Naive thymus-derived CD4-positive, alpha-beta T cell (primary cell): ENCODE measurements at regions not wholly inside any gene's neighbourhood (a gene's known extent, or its start where the extent isn't known, plus 50 kb on each side); places are given as distances from the start of the nearest gene placed in this dataset.

ENCODE experiments used
- ATAC-seq: fragments of 150-1000 bp; cut with Tn5 transposase; 2 replicates; pipeline ENCODE4 v1.10.0; 2021; ENCODE audit warnings: mild to moderate bottlenecking, moderate library complexity
- CTCF ChIA-PET: fragments of 350-600 bp; sonication (Branson Sonifier 250); formaldehyde crosslinking; loops from one replicate; lab custom pipeline; 2021; ENCODE audit warnings: antibody characterized with exemption; lab: Charles Lee
- POLR2A ChIA-PET: fragments of 350-600 bp; sonication (Branson Sonifier 250); formaldehyde crosslinking; loops from one replicate; lab custom pipeline; 2021; ENCODE audit warnings: antibody characterized with exemption, inconsistent platforms; lab: Charles Lee
- DNase-seq, 9 donors: peaks; one replicate each; pipeline versions ENCODE4 v3.0.0 to v3.0.0-alpha.2; 2020 to 2022; ENCODE audit warnings: mixed read lengths in 1 of 9
- H3K27ac ChIP-seq: one replicate; pipeline ENCODE4 v1.7.0; 2013; ENCODE audit warnings: mild to moderate bottlenecking, low read depth, low read length, moderate library complexity
- H3K27me3 ChIP-seq, 2 donors: one replicate each; pipeline ENCODE4 v1.7.0; 2013; ENCODE audit warnings: low read length in 2 of 2, mild to moderate bottlenecking in 2 of 2, moderate library complexity in 2 of 2; ENCODE audit not compliant: control insufficient read depth in 2 of 2, insufficient read depth in 2 of 2
- H3K36me3 ChIP-seq, 3 experiments: 1 replicate in 2 of 3; 2 replicates in 1 of 3; pipeline ENCODE4 v1.7.0; 2013; ENCODE audit warnings: low read length in 3 of 3, mild to moderate bottlenecking in 3 of 3, moderate library complexity in 1 of 3; ENCODE audit not compliant: insufficient read depth in 3 of 3, control insufficient read depth in 2 of 3
- H3K4me1 ChIP-seq, 2 donors: one replicate each; pipeline ENCODE4 v1.7.0; 2013; ENCODE audit warnings: low read length in 2 of 2, mild to moderate bottlenecking in 2 of 2, moderate library complexity in 1 of 2; ENCODE audit not compliant: control insufficient read depth in 2 of 2, insufficient read depth in 2 of 2
- H3K4me3 ChIP-seq: 2 replicates; pipeline ENCODE4 v1.7.0; 2013; ENCODE audit warnings: mild to moderate bottlenecking, low read length
- H3K9me3 ChIP-seq, 3 experiments: 1 replicate in 2 of 3; 2 replicates in 1 of 3; pipeline ENCODE4 v1.7.0; 2013; ENCODE audit warnings: low read length in 3 of 3; ENCODE audit not compliant: control insufficient read depth in 2 of 3
- H3K27ac Mint-ChIP-seq, 9 donors: one replicate each; pipeline ENCODE4 v1.8.0; 2020 to 2022; ENCODE audit warnings: mixed read lengths in 9 of 9, mild to moderate bottlenecking in 8 of 9, moderate library complexity in 5 of 9, inconsistent platforms in 2 of 9
- H3K27me3 Mint-ChIP-seq, 5 donors: one replicate each; pipeline ENCODE4 v1.8.0; 2021 to 2022; ENCODE audit warnings: mixed read lengths in 5 of 5, mild to moderate bottlenecking in 1 of 5
- H3K36me3 Mint-ChIP-seq, 5 donors: one replicate each; pipeline ENCODE4 v1.8.0; 2020 to 2022; ENCODE audit warnings: mixed read lengths in 5 of 5, mild to moderate bottlenecking in 3 of 5, inconsistent platforms in 1 of 5
- H3K4me1 Mint-ChIP-seq, 7 donors: one replicate each; pipeline ENCODE4 v1.8.0; 2020 to 2022; ENCODE audit warnings: mixed read lengths in 7 of 7, mild to moderate bottlenecking in 3 of 7, inconsistent platforms in 1 of 7
- H3K4me3 Mint-ChIP-seq, 10 donors: one replicate each; pipeline ENCODE4 v1.8.0; 2020 to 2022; ENCODE audit warnings: mild to moderate bottlenecking in 10 of 10, mixed read lengths in 10 of 10, moderate library complexity in 6 of 10, inconsistent platforms in 2 of 10
- H3K9me3 Mint-ChIP-seq, 11 donors: one replicate each; pipeline ENCODE4 v1.8.0; 2020 to 2022; ENCODE audit warnings: mixed read lengths in 11 of 11, mild to moderate bottlenecking in 4 of 11, inconsistent platforms in 1 of 11, moderate library complexity in 1 of 11
- intact Hi-C, 2 donors: fragments of 100-400 bp; cut with micrococcal nuclease; formaldehyde crosslinking; loops; one replicate each; pipeline ENCODE4 v1.15.1; 2023

- intact Hi-C loops, result loop anchor here in 1 of 2 donors (1.0 to 10.0 kb wide), 5 partner anchors 11 to 834 kb away; no protein-coding TSS in a partner anchor
- Histone ChIP-seq H3K4me3 (no peak overlapping the region), H3K27me3 (no peaks in the 10 kb centered on the region), H3K9me3 (no peaks in the 10 kb centered on the region), H3K27ac (no peak overlapping the region), H3K4me1 (peaks cover 22 to 28% of the 10 kb centered on the region in 2 donors), H3K36me3 (no peaks in the 10 kb centered on the region)
- Mint-ChIP-seq H3K27ac (peak overlapping the region; percentile 46 to 92 (median 83)), H3K36me3 (peaks cover 0 to 4% (median 0%) of the 10 kb centered on the region in 5 donors), H3K4me1 (peaks cover 16 to 95% (median 87%) of the 10 kb centered on the region in 7 donors), H3K9me3 (peaks cover 0 to 2% (median 0%) of the 10 kb centered on the region in 11 donors), H3K27me3 (no peaks in the 10 kb centered on the region), H3K4me3 (peak overlapping the region in 9 of 10 donors; percentile 49 to 79 (median 69))
- ChIA-PET POLR2A (interaction anchor here (1.4 kb wide), 1 partner anchor 9 kb away, joined by 4 read pairs; no protein-coding TSS in a partner anchor), CTCF (interaction anchor here (1.1 to 1.5 kb wide), 2 partner anchors 12 to 190 kb away, joined by 4 read pairs; no protein-coding TSS in a partner anchor)
- no peak for DNase-seq
- no peak for ATAC-seq
Observed at GRCh38 chr3:177550667-177551066, 353.4 kb upstream of the TBL1XR1 start.

GRCh38 chr3:177551431-177551836 lies 354.2 kb upstream of the TBL1XR1 start:
- CTCF ChIA-PET, result interaction anchor here (1.1 to 1.5 kb wide), 2 partner anchors 13 to 191 kb away, joined by 4 read pairs; no protein-coding TSS in a partner anchor
- Mint-ChIP-seq H3K36me3 (peaks cover 0 to 5% (median 0%) of the 10 kb centered on the region in 5 donors), H3K27me3 (no peaks in the 10 kb centered on the region), H3K27ac (peak overlapping the region; percentile 46 to 92 (median 83)), H3K9me3 (peaks cover 0 to 2% (median 0%) of the 10 kb centered on the region in 11 donors), H3K4me1 (peaks cover 15 to 92% (median 87%) of the 10 kb centered on the region in 7 donors), H3K4me3 (peak overlapping the region; percentile 49 to 79 (median 69))
- ATAC-seq (peak; percentile 57), DNase-seq (peak in 6 of 9 donors; percentile 5 to 39 (median 26))
- no peak overlapping the region for H3K27ac ChIP-seq
- intact Hi-C loops, result loop anchor here in 1 of 2 donors (1.0 to 10.0 kb wide), 5 partner anchors 12 to 833 kb away; no protein-coding TSS in a partner anchor
- H3K27me3 ChIP-seq, result no peaks in the 10 kb centered on the region
- H3K4me3 ChIP-seq, result no peak overlapping the region
- no peaks in the 10 kb centered on the region for H3K36me3 ChIP-seq
- POLR2A ChIA-PET, result interaction anchor here (0.6 to 1.4 kb wide), 4 partner anchors 10 to 276 kb away, joined by 3 to 6 read pairs (median 4); no protein-coding TSS in a partner anchor
- no peaks in the 10 kb centered on the region for H3K9me3 ChIP-seq
- peaks cover 22 to 28% of the 10 kb centered on the region in 2 donors for H3K4me1 ChIP-seq

GRCh38 chr3:177552051-177552450 lies 354.8 kb upstream of the TBL1XR1 start:
- intact Hi-C loops, result loop anchor here in 1 of 2 donors (5.0 to 10.0 kb wide), 4 partner anchors 95 to 833 kb away; no protein-coding TSS in a partner anchor
- ChIA-PET CTCF (interaction anchor here (0.9 to 1.5 kb wide), 3 partner anchors 13 to 598 kb away, joined by 3 to 4 read pairs (median 4); no protein-coding TSS in a partner anchor), POLR2A (interaction anchor here (0.6 to 1.1 kb wide), 2 partner anchors 191 to 275 kb away, joined by 3 read pairs; no protein-coding TSS in a partner anchor)

GRCh38 chr3:177553012-177553411 lies 355.7 kb upstream of the TBL1XR1 start:
- Histone ChIP-seq H3K27ac (no peak overlapping the region), H3K4me1 (peaks cover 18 to 28% of the 10 kb centered on the region in 2 donors), H3K9me3 (no peaks in the 10 kb centered on the region), H3K27me3 (no peaks in the 10 kb centered on the region), H3K4me3 (no peak overlapping the region), H3K36me3 (no peaks in the 10 kb centered on the region)
- ATAC-seq (no peak), DNase-seq (no peak)
- intact Hi-C loops, result loop anchor here in 1 of 2 donors (5.0 to 10.0 kb wide), 4 partner anchors 94 to 832 kb away; no protein-coding TSS in a partner anchor
- Mint-ChIP-seq H3K9me3 (peaks cover 0 to 2% (median 0%) of the 10 kb centered on the region in 11 donors), H3K4me3 (no peak overlapping the region), H3K27me3 (no peaks in the 10 kb centered on the region), H3K4me1 (peaks cover 16 to 85% (median 78%) of the 10 kb centered on the region in 7 donors), H3K27ac (peak overlapping the region in 3 of 9 donors; percentile 8 to 59 (median 48)), H3K36me3 (peaks cover 0 to 7% (median 0%) of the 10 kb centered on the region in 5 donors)
- ChIA-PET CTCF (interaction anchor here (0.8 kb wide), 1 partner anchor 296 kb away, joined by 3 read pairs; no protein-coding TSS in a partner anchor), POLR2A (interaction anchor here (0.7 to 0.9 kb wide), 2 partner anchors 8 to 9 kb away, joined by 3 read pairs; no protein-coding TSS in a partner anchor)

More at GRCh38 chr3:177552051-177552450, 354.8 kb upstream of the TBL1XR1 start:
- H3K27me3 ChIP-seq, result no peaks in the 10 kb centered on the region
- H3K36me3 Mint-ChIP-seq, result peaks cover 0 to 7% (median 0%) of the 10 kb centered on the region in 5 donors
- H3K9me3 ChIP-seq, result no peaks in the 10 kb centered on the region
- H3K27ac Mint-ChIP-seq, result peak overlapping the region in 6 of 9 donors; percentile 41 to 90 (median 84)
- no peak overlapping the region for H3K4me3 ChIP-seq
- no peaks in the 10 kb centered on the region for H3K36me3 ChIP-seq
- H3K27me3 Mint-ChIP-seq, result no peaks in the 10 kb centered on the region
- ATAC-seq, result no peak
- no peak overlapping the region for H3K27ac ChIP-seq
- peaks cover 16 to 89% (median 83%) of the 10 kb centered on the region in 7 donors for H3K4me1 Mint-ChIP-seq
- peaks cover 22 to 28% of the 10 kb centered on the region in 2 donors for H3K4me1 ChIP-seq
- peaks cover 0 to 4% (median 0%) of the 10 kb centered on the region in 11 donors for H3K9me3 Mint-ChIP-seq
- no peak for DNase-seq
- peak overlapping the region in 3 of 10 donors; percentile 55 to 73 (median 73) for H3K4me3 Mint-ChIP-seq

- CTCF ChIA-PET, result interaction anchor here (0.8 kb wide), 1 partner anchor 295 kb away, joined by 3 read pairs; no protein-coding TSS in a partner anchor
- intact Hi-C loops, result loop anchor here in 1 of 2 donors (5.0 to 10.0 kb wide), 4 partner anchors 94 to 831 kb away; no protein-coding TSS in a partner anchor
Observed at GRCh38 chr3:177553579-177553978, 356.3 kb upstream of the TBL1XR1 start.

More at GRCh38 chr3:177553579-177553978, 356.3 kb upstream of the TBL1XR1 start:
- Mint-ChIP-seq H3K4me1 (peaks cover 16 to 80% (median 73%) of the 10 kb centered on the region in 7 donors), H3K4me3 (no peak overlapping the region), H3K9me3 (peaks cover 0 to 2% (median 0%) of the 10 kb centered on the region in 11 donors), H3K36me3 (peaks cover 0 to 7% (median 0%) of the 10 kb centered on the region in 5 donors), H3K27me3 (no peaks in the 10 kb centered on the region), H3K27ac (peak overlapping the region in 4 of 9 donors; percentile 8 to 60 (median 28))
- no peaks in the 10 kb centered on the region for H3K27me3 ChIP-seq
- no peak overlapping the region for H3K4me3 ChIP-seq
- no peaks in the 10 kb centered on the region for H3K9me3 ChIP-seq
- H3K27ac ChIP-seq, result no peak overlapping the region
- DNase-seq (no peak), ATAC-seq (no peak)
- peaks cover 17 to 28% of the 10 kb centered on the region in 2 donors for H3K4me1 ChIP-seq
- no peaks in the 10 kb centered on the region for H3K36me3 ChIP-seq
- POLR2A ChIA-PET, result interaction anchor here (0.6 to 0.9 kb wide), 3 partner anchors 9 to 24 kb away, joined by 3 read pairs; no protein-coding TSS in a partner anchor
